Hepatic stellate cell (primary cell): ENCODE measurements at regions not wholly inside any gene's neighbourhood (a gene's known extent, or its start where the extent isn't known, plus 50 kb on each side); places are given as distances from the start of the nearest gene placed in this dataset.

Experiments used
- DNase-seq: peaks from one replicate; pipeline ENCODE4 v3.0.0; 2011; ENCODE audit warnings: low spot score

- DNase-seq: no peak
Measured at GRCh38 chr5:125776656-125777139, 646.5 kb upstream of the GRAMD2B start.

- no peak for DNase-seq
Measured at GRCh38 chr5:125778791-125779190, 644.4 kb upstream of the GRAMD2B start.

GRCh38 chr5:125785407-125785806 is 637.8 kb upstream of the GRAMD2B start:
- no peak for DNase-seq

GRCh38 chr5:125786021-125786420 is 637.2 kb upstream of the GRAMD2B start:
- no peak for DNase-seq

GRCh38 chr5:125793470-125793869 is 629.7 kb upstream of the GRAMD2B start:
- no peak for DNase-seq

- DNase-seq: no peak
Measured at GRCh38 chr5:125794922-125795321, 628.3 kb upstream of the GRAMD2B start.

GRCh38 chr5:125798307-125798706 is 624.9 kb upstream of the GRAMD2B start:
- no peak for DNase-seq

GRCh38 chr5:125812651-125813050 is 610.6 kb upstream of the GRAMD2B start:
- DNase-seq: no peak

GRCh38 chr5:125813221-125813974 is 609.8 kb upstream of the GRAMD2B start:
- no peak for DNase-seq

- DNase-seq: no peak
Measured at GRCh38 chr5:125814119-125814518, 609.1 kb upstream of the GRAMD2B start.

- no peak for DNase-seq
Measured at GRCh38 chr5:125823572-125823971, 599.6 kb upstream of the GRAMD2B start.

- no peak for DNase-seq
Measured at GRCh38 chr5:125826214-125826613, 597.0 kb upstream of the GRAMD2B start.

- no peak for DNase-seq
Measured at GRCh38 chr5:125829349-125829748, 593.9 kb upstream of the GRAMD2B start.

GRCh38 chr5:125833398-125833797 is 589.8 kb upstream of the GRAMD2B start:
- DNase-seq: no peak

- no peak for DNase-seq
Measured at GRCh38 chr5:125834438-125835115, 588.6 kb upstream of the GRAMD2B start.

- DNase-seq: peak; percentile 22
Measured at GRCh38 chr5:125835293-125836172, 587.7 kb upstream of the GRAMD2B start.

GRCh38 chr5:125836256-125836655 is 587.0 kb upstream of the GRAMD2B start:
- no peak for DNase-seq

GRCh38 chr5:125837866-125838265 is 585.3 kb upstream of the GRAMD2B start:
- DNase-seq: no peak

GRCh38 chr5:125847561-125847960 is 575.6 kb upstream of the GRAMD2B start:
- no peak for DNase-seq

GRCh38 chr5:125848751-125849150 is 574.5 kb upstream of the GRAMD2B start:
- no peak for DNase-seq

GRCh38 chr5:125856949-125857348 is 566.3 kb upstream of the GRAMD2B start:
- no peak for DNase-seq

- DNase-seq: no peak
Measured at GRCh38 chr5:125863579-125863978, 559.6 kb upstream of the GRAMD2B start.
